ENCODE measurements at regions not wholly inside any gene's neighbourhood (a gene's known extent, or its start where the extent isn't known, plus 50 kb on each side); places are given as distances from the start of the nearest gene placed in this dataset.

GRCh38 chr5:164728733-164729132 is 1223.3 kb downstream of the MAT2B start:
- Histone ChIP-seq H3K79me2 (ENCODE audit: control insufficient read depth, insufficient read depth, low read length) (no peaks in the 10 kb centered on the region), H3K4me3 (replicated peaks in 1 of 3; ENCODE audit: insufficient read depth in 1 of 3, low read depth in 1 of 3, low read length in 3 of 3) (no peak overlapping the region), H3K9me1 (replicated peaks; ENCODE audit: control insufficient read depth, extremely low read depth, insufficient read depth, low read length) (no peaks in the 10 kb centered on the region), H3K4me2 (ENCODE audit: insufficient read depth, low read length) (no peak overlapping the region), H2AFZ (ENCODE audit: low read depth, low read length) (no peak overlapping the region), H3K36me3 (ENCODE audit: control insufficient read depth in 2 of 2, extremely low read depth in 1 of 2, insufficient read depth in 2 of 2, low read length in 2 of 2) (no peaks in the 10 kb centered on the region), H3K27ac (ENCODE audit: insufficient read depth, low read depth, low read length) (no peak overlapping the region), H4K20me1 (replicated peaks; ENCODE audit: control insufficient read depth, extremely low read depth, insufficient read depth, low read length) (no peaks in the 10 kb centered on the region), H3K9ac (replicated peaks; ENCODE audit: extremely low read depth, insufficient read depth, low read length) (no peak overlapping the region), H3K4me1 (ENCODE audit: control insufficient read depth, extremely low read depth, insufficient read depth, low read length) (no peaks in the 10 kb centered on the region), H3K27me3 (ENCODE audit: control insufficient read depth in 2 of 2, insufficient read depth in 2 of 2, low read length in 2 of 2) (no peaks in the 10 kb centered on the region), H3K9me3 (replicated peaks; ENCODE audit: control insufficient read depth, insufficient read depth, low read length) (peaks cover 7% of the 10 kb centered on the region)
- no peak for FAIRE-seq
- intact Hi-C loops (cut with micrococcal nuclease) (no loop called here), dilution Hi-C loops (cut with MboI; ENCODE audit: extremely low pct_ligation_motif_present, low sequenced_read_pairs) (no loop called here)
- POLR2A ChIA-PET = no interaction called here
- no TSS peak for BruUV-seq (replicated peaks)
- DNase-seq (ENCODE audit: low read depth, low spot score) = no peak
- no peak for TF ChIP-seq JUN (IDR thresholded peaks at IDR 0.05; ENCODE audit: borderline replicate concordance, insufficient read depth, insufficient read length, low read depth)
- no peak for TF ChIP-seq POLR2A (IDR thresholded peaks at IDR 0.05; ENCODE audit: low read depth, low read length)
- no peak for TF ChIP-seq GATA2 (IDR thresholded peaks at IDR 0.05; ENCODE audit: insufficient read depth, insufficient read length, low read depth, low read length)
- no peak for TF ChIP-seq EZH2 (IDR thresholded peaks at IDR 0.05; ENCODE audit: borderline replicate concordance, low read depth, low read length, severe bottlenecking)
- no peak for TF ChIP-seq POLR2AphosphoS5 (IDR thresholded peaks at IDR 0.05; ENCODE audit: insufficient read depth, low read depth, low read length)
- no peak for TF ChIP-seq MAX (IDR thresholded peaks at IDR 0.05; ENCODE audit: insufficient read depth, insufficient read length)
- no peak for TF ChIP-seq CTCF (IDR thresholded peaks at IDR 0.05; ENCODE audit: extremely low read depth in 1 of 2, insufficient read depth in 1 of 2, low read depth in 1 of 2, low read length in 2 of 2)
- TF ChIP-seq FOS (IDR thresholded peaks at IDR 0.05; ENCODE audit: borderline replicate concordance, insufficient read depth, low read length) = no peak
- CTCF ChIA-PET = no interaction called here

Measured in endothelial cell of umbilical vein (primary cell).